MM.1S (cell line): ENCODE measurements at regions not wholly inside any gene's neighbourhood (a gene's known extent, or its start where the extent isn't known, plus 50 kb on each side); places are given as distances from the start of the nearest gene placed in this dataset.
A peak's percentile ranks its signal among the peaks of the same experiment; 100 is the strongest.

Experiments used
- DNase-seq: peaks from one replicate; pipeline ENCODE4 v3.0.0-alpha.2; 2015
- H2AFZ ChIP-seq: fragments of 300-600 bp; sonication (generic); 2 replicates; pipeline ENCODE4 v1.6.0; 2016; ENCODE audit warnings: antibody characterized with exemption, low read length
- H3F3A ChIP-seq: fragments of 300-600 bp; sonication (generic); 2 replicates; pipeline ENCODE4 v1.6.1; 2016; ENCODE audit warnings: mild to moderate bottlenecking, antibody characterized with exemption, low read length, moderate library complexity, mixed read lengths; ENCODE audit not compliant: insufficient read depth
- H3K27ac ChIP-seq: fragments of 300-600 bp; sonication (generic); 2 replicates; pipeline ENCODE4 v1.5.1; 2016; ENCODE audit warnings: mild to moderate bottlenecking, low read length
- H3K27me3 ChIP-seq: fragments of 300-600 bp; sonication (generic); replicated peaks from 2 replicates; pipeline ENCODE4 v1.6.0; 2016; ENCODE audit warnings: low read length; ENCODE audit not compliant: insufficient read depth
- H3K36me3 ChIP-seq: fragments of 300-600 bp; sonication (generic); replicated peaks from 2 replicates; pipeline ENCODE4 v1.6.1; 2016; ENCODE audit warnings: mild to moderate bottlenecking, low read length, mixed read lengths; ENCODE audit not compliant: insufficient read depth
- H3K4me1 ChIP-seq: fragments of 300-600 bp; sonication (generic); 2 replicates; pipeline ENCODE4 v1.6.1; 2016; ENCODE audit warnings: low read length, mixed read lengths
- H3K4me2 ChIP-seq: fragments of 300-600 bp; sonication (generic); 2 replicates; pipeline ENCODE4 v1.6.0; 2016; ENCODE audit warnings: low read depth, low read length
- H3K4me3 ChIP-seq: fragments of 300-600 bp; sonication (generic); 2 replicates; pipeline ENCODE4 v1.5.1; 2016; ENCODE audit warnings: low read length, mixed read lengths
- H3K79me2 ChIP-seq: fragments of 300-600 bp; sonication (generic); 2 replicates; pipeline ENCODE4 v1.6.1; 2016; ENCODE audit warnings: mixed run types, low read length, mixed read lengths
- H3K9ac ChIP-seq: fragments of 300-600 bp; sonication (generic); 2 replicates; pipeline ENCODE4 v1.6.1; 2016; ENCODE audit warnings: low read length, mixed read lengths
- H3K9me2 ChIP-seq: fragments of 300-600 bp; sonication (generic); replicated peaks from 2 replicates; pipeline ENCODE4 v1.6.1; 2016; ENCODE audit warnings: mild to moderate bottlenecking, low read length, mixed read lengths; ENCODE audit not compliant: insufficient read depth
- H3K9me3 ChIP-seq: fragments of 300-600 bp; sonication (generic); replicated peaks from 2 replicates; pipeline ENCODE4 v1.6.1; 2016; ENCODE audit warnings: mild to moderate bottlenecking, low read length, mixed read lengths; ENCODE audit not compliant: insufficient read depth
- H4K20me1 ChIP-seq: fragments of 300-600 bp; sonication (generic); 2 replicates; pipeline ENCODE4 v1.6.1; 2016; ENCODE audit warnings: mild to moderate bottlenecking, low read length, moderate library complexity, mixed read lengths; ENCODE audit not compliant: insufficient read depth
- CTCF ChIP-seq: fragments of 300-600 bp; sonication (generic); IDR thresholded peaks from 2 replicates; pipeline ENCODE4 v1.5.1; 2016; ENCODE audit warnings: antibody characterized with exemption, low read length, mixed read lengths
- EZH2 ChIP-seq: fragments of 300-600 bp; sonication (generic); optimal IDR thresholded peaks from 2 replicates; pipeline ENCODE3; 2017; ENCODE audit warnings: low read depth, mild to moderate bottlenecking, antibody characterized with exemption, low read length, mixed read lengths
- EZH2phosphoT487 ChIP-seq: fragments of 300-600 bp; sonication (generic); IDR thresholded peaks from 2 replicates; pipeline ENCODE4 v1.6.1; 2018; ENCODE audit warnings: antibody characterized with exemption, low read length

DNA sequence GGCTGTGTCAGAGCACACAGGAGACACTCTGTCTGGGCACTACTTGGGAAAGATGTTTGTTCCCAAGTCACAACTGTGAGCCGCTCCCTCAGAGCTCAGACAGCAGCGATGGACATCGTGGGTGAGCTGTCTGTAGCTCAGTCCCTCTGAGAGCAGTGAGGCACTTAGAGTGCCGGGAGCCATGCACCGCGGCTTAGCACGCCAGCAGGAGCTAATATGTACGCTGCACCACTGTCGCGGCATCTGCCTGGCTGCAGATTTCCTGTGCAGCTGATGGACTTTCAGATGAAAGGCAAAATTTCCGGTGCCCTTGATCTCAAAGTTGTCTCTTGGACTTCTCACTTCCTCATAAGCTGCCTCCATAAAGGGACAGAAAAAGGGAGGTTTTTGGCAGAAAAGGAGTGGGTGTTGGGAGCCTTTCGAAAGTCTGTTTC is 92.8 kb upstream of the ZNF469 start:
- no peak overlapping the region for H2AFZ ChIP-seq
- no peaks in the 10 kb centered on the region for H3K79me2 ChIP-seq
- TF ChIP-seq EZH2phosphoT487 (no peak), EZH2 (no peak), CTCF (no peak)
- H3F3A ChIP-seq = no peaks in the 10 kb centered on the region
- no peak overlapping the region for H3K27ac ChIP-seq
- peak overlapping the region; percentile 15; the same call in 1 of the 2 replicates for H3K4me2 ChIP-seq
- H3K4me3 ChIP-seq = no peak overlapping the region
- H3K9me3 ChIP-seq = no peaks in the 10 kb centered on the region
- H3K4me1 ChIP-seq = peaks cover 9% of the 10 kb centered on the region; the same call in 1 of the 2 replicates
- peaks cover 22% of the 10 kb centered on the region for H3K27me3 ChIP-seq
- H3K9ac ChIP-seq = no peak overlapping the region
- H3K9me2 ChIP-seq = no peaks in the 10 kb centered on the region
- peak; percentile 24 for DNase-seq
- no peaks in the 10 kb centered on the region for H4K20me1 ChIP-seq
- no peaks in the 10 kb centered on the region for H3K36me3 ChIP-seq

- Histone ChIP-seq H3F3A (no peaks in the 10 kb centered on the region), H3K9me3 (no peaks in the 10 kb centered on the region), H3K4me3 (no peak overlapping the region), H3K4me2 (no peak overlapping the region), H3K79me2 (no peaks in the 10 kb centered on the region), H3K36me3 (no peaks in the 10 kb centered on the region), H4K20me1 (no peaks in the 10 kb centered on the region), H2AFZ (no peak overlapping the region), H3K9ac (no peak overlapping the region), H3K27ac (no peak overlapping the region), H3K9me2 (no peaks in the 10 kb centered on the region), H3K4me1 (peaks cover 9% of the 10 kb centered on the region; the same call in 1 of the 2 replicates), H3K27me3 (peaks cover 23% of the 10 kb centered on the region)
- no peak for TF ChIP-seq EZH2phosphoT487
- no peak for TF ChIP-seq CTCF
- no peak for TF ChIP-seq EZH2
- no peak for DNase-seq
These were observed 91.6 kb upstream of the ZNF469 start for GRCh38 chr16:88290850-88291830.

- no peak overlapping the region for H2AFZ ChIP-seq
- no peaks in the 10 kb centered on the region for H3K9me3 ChIP-seq
- no peaks in the 10 kb centered on the region for H3F3A ChIP-seq
- no peak for DNase-seq
- no peak for TF ChIP-seq EZH2
- TF ChIP-seq EZH2phosphoT487 = no peak
- TF ChIP-seq CTCF = no peak
- no peaks in the 10 kb centered on the region for H3K36me3 ChIP-seq
- H3K9me2 ChIP-seq = no peaks in the 10 kb centered on the region
- peaks cover 26% of the 10 kb centered on the region for H3K27me3 ChIP-seq
- H3K4me2 ChIP-seq = no peak overlapping the region
- peaks cover 9% of the 10 kb centered on the region; the same call in 1 of the 2 replicates for H3K4me1 ChIP-seq
- no peak overlapping the region for H3K9ac ChIP-seq
- no peaks in the 10 kb centered on the region for H4K20me1 ChIP-seq
- H3K4me3 ChIP-seq = no peak overlapping the region
- H3K27ac ChIP-seq = no peak overlapping the region
- H3K79me2 ChIP-seq = no peaks in the 10 kb centered on the region
These were observed 90.5 kb upstream of the ZNF469 start for GRCh38 chr16:88292007-88292970.
